ENCODE measurements at regions not wholly inside any gene's neighbourhood (a gene's known extent, or its start where the extent isn't known, plus 50 kb on each side); places are given as distances from the start of the nearest gene placed in this dataset.

DNA sequence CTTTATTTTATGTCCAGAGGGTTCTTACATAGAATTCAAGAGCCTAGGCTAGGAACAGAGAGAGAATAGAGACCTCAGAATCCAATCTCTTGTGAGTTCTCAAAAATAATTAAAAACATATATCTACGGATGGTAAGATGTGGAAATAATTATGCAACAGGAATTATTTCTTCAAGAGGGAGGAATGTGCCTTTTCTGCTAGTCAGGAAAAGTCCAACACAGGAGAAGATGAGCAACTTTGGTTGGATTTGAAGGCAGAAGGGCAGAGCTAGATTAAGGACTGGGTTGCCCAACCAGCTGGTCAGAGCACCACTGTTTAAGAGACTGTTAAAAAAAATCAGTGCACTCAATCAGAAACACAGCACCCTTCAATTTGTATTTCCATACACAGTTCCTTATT, 365.5 kb downstream of the ETNK1 start:
- Histone ChIP-seq H2BK12ac (ENCODE audit: insufficient read length, low read depth, low read length) (no peak overlapping the region), H3K27me3 (ENCODE audit: insufficient read depth, low read length) (no peaks in the 10 kb centered on the region), H4K20me1 (ENCODE audit: control insufficient read depth, insufficient read depth, insufficient read length) (no peaks in the 10 kb centered on the region), H3K4me2 (ENCODE audit: insufficient read depth, insufficient read length, low read length) (no peak overlapping the region), H3K79me1 (ENCODE audit: insufficient read depth, low read depth, low read length, poor library complexity, severe bottlenecking) (no peaks in the 10 kb centered on the region), H2AK5ac (ENCODE audit: insufficient read length, low read length) (no peak overlapping the region), H3K23ac (ENCODE audit: insufficient read length, low read depth, low read length) (no peak overlapping the region), H4K8ac (replicated peaks; ENCODE audit: insufficient read length, low read depth, low read length) (no peak overlapping the region), H2BK120ac (ENCODE audit: low read depth, low read length, poor library complexity, severe bottlenecking) (no peak overlapping the region), H3K56ac (ENCODE audit: insufficient read length, low read depth, low read length) (no peak overlapping the region), H3K23me2 (ENCODE audit: insufficient read length, low read depth, low read length, poor library complexity, severe bottlenecking) (no peaks in the 10 kb centered on the region), H3K79me2 (ENCODE audit: insufficient read depth, low read length) (no peaks in the 10 kb centered on the region), H3K18ac (ENCODE audit: insufficient read length, low read depth, low read length) (no peak overlapping the region), H3K14ac (ENCODE audit: insufficient read depth, low read length) (no peak overlapping the region), H2AFZ (ENCODE audit: low read length) (no peak overlapping the region), H3K4me1 (ENCODE audit: insufficient read depth, low read length) (peaks cover 11% of the 10 kb centered on the region), H2BK20ac (ENCODE audit: low read depth, low read length, poor library complexity, severe bottlenecking) (no peak overlapping the region), H3K9ac (ENCODE audit: extremely low read depth, insufficient read length, low read length) (no peak overlapping the region), H2BK5ac (ENCODE audit: insufficient read length, low read length) (no peak overlapping the region), H3K9me3 (ENCODE audit: control insufficient read depth, low read depth, low read length) (no peaks in the 10 kb centered on the region), H3K27ac (ENCODE audit: insufficient read length, low read depth, low read length) (no peak overlapping the region), H3K4ac (ENCODE audit: low read depth, low read length) (no peak overlapping the region), H4K91ac (ENCODE audit: insufficient read length, low read depth, low read length) (no peak overlapping the region), H4K5ac (ENCODE audit: insufficient read length, low read depth, low read length) (no peak overlapping the region), H3T11ph (ENCODE audit: low read length) (no peak overlapping the region), H2BK15ac (ENCODE audit: low read depth, low read length) (no peak overlapping the region)
- WGBS (ENCODE audit: extremely low coverage, insufficient read length, low lambda C conversion rate) = no CpG with 5 or more reads among the region's 1 CpG
- Mint-ChIP-seq H3K4me3 (no peak overlapping the region), H3K9me3 (no peaks in the 10 kb centered on the region; a peak in 1 of 5 replicates), H3K4me1 (peaks cover 34 to 40% of the 10 kb centered on the region in 2 experiments), H3K27ac (peak overlapping the region in 1 of 3 experiments; percentile 27; a peak in 1 of 7 replicates), H3K36me3 (ENCODE audit: insufficient read depth in 1 of 3, low read depth in 3 of 3) (no peaks in the 10 kb centered on the region), H3K27me3 (ENCODE audit: low read depth) (no peaks in the 10 kb centered on the region)
- DNase-seq = no peak
- TF ChIP-seq CTCF (conservative IDR thresholded peaks at IDR 0.05) = no peak
